HEK293 (cell line): ENCODE measurements at regions not wholly inside any gene's neighbourhood (a gene's known extent, or its start where the extent isn't known, plus 50 kb on each side); places are given as distances from the start of the nearest gene placed in this dataset.

Experiments
- CTCF ChIA-PET: fragments of 350-600 bp; formaldehyde crosslinking; extraction: SDS; loops from one replicate; lab custom pipeline; 2021; ENCODE audit warnings: antibody characterized with exemption; lab: Yijun Ruan, JAX
- POLR2A ChIA-PET: fragments of 300-600 bp; formaldehyde crosslinking; extraction: SDS; loops from one replicate; lab custom pipeline; 2020; ENCODE audit warnings: antibody characterized with exemption, inconsistent platforms; lab: Yijun Ruan, JAX
- H3K27ac ChIP-seq: fragments of 200-500 bp; sonication (Bioruptor generic); 2 replicates; pipeline ENCODE4 v1.5.1; 2014; ENCODE audit warnings: low read depth, low read length, control low read depth, inconsistent platforms; ENCODE audit errors: extremely low read depth
- H3K36me3 ChIP-seq, 2 experiments: fragments of 200-500 bp in 1 of 2; sonication (Bioruptor generic) in 1 of 2; 1 replicate in 1 of 2; 2 replicates in 1 of 2; pipeline ENCODE4 v1.5.1; 2014 to 2017; ENCODE audit warnings: inconsistent platforms in 2 of 2, low read length in 2 of 2; ENCODE audit not compliant: control insufficient read depth in 2 of 2, insufficient read depth in 1 of 2
- H3K4me1 ChIP-seq: fragments of 200-500 bp; sonication (Bioruptor generic); 2 replicates; pipeline ENCODE4 v1.5.1; 2014; ENCODE audit warnings: mild to moderate bottlenecking, low read length, inconsistent platforms; ENCODE audit not compliant: control insufficient read depth, insufficient read depth
- H3K4me3 ChIP-seq: 2 replicates; pipeline ENCODE4 v1.5.1; 2011; ENCODE audit warnings: low read depth, mild to moderate bottlenecking, control low read depth, low read length, moderate library complexity
- H3K9me3 ChIP-seq: fragments of 200-500 bp; sonication (Bioruptor generic); 2 replicates; pipeline ENCODE4 v1.5.1; 2014; ENCODE audit warnings: low read depth, low read length, inconsistent platforms; ENCODE audit not compliant: control insufficient read depth, insufficient read depth
- HOXC10 ChIP-seq: sonication (generic); formaldehyde crosslinking; IDR thresholded peaks from 2 replicates; pipeline ENCODE4 v1.8.1; 2023; ENCODE audit warnings: mild to moderate bottlenecking, missing genetic modification reagents
- KLF16 ChIP-seq: fragments of 450-650 bp; formaldehyde crosslinking; IDR thresholded peaks from 2 replicates; pipeline ENCODE4 v1.5.1; 2017; ENCODE audit warnings: missing biosample characterization, missing genetic modification characterization
- MEIS1 ChIP-seq: sonication (generic); formaldehyde crosslinking; IDR thresholded peaks from 2 replicates; pipeline ENCODE4 v1.8.1; 2022; ENCODE audit warnings: missing genetic modification reagents, mild to moderate bottlenecking, borderline replicate concordance
- SP3 ChIP-seq: fragments of 450-650 bp; formaldehyde crosslinking; IDR thresholded peaks from 2 replicates; pipeline ENCODE4 v1.5.1; 2016; ENCODE audit warnings: missing biosample characterization, missing genetic modification characterization
- SP7 ChIP-seq: fragments of 450-650 bp; formaldehyde crosslinking; IDR thresholded peaks from 2 replicates; pipeline ENCODE4 v1.5.1; 2016; ENCODE audit warnings: missing biosample characterization, missing genetic modification characterization
- TRIM28 ChIP-seq: IDR thresholded peaks from 2 replicates; pipeline ENCODE4 v1.6.1; 2011; ENCODE audit warnings: low read length, control low read depth, borderline replicate concordance
- ZFP41 ChIP-seq: fragments of 450-650 bp; formaldehyde crosslinking; IDR thresholded peaks from 2 replicates; pipeline ENCODE4 v1.5.1; 2016; ENCODE audit warnings: missing biosample characterization, missing genetic modification characterization, borderline replicate concordance
- ZNF146 ChIP-seq: fragments of 450-650 bp; formaldehyde crosslinking; IDR thresholded peaks from 2 replicates; pipeline ENCODE4 v1.5.1; 2016; ENCODE audit warnings: missing biosample characterization, missing genetic modification characterization
- ZNF155 ChIP-seq: fragments of 450-650 bp; formaldehyde crosslinking; IDR thresholded peaks from 2 replicates; pipeline ENCODE4 v1.5.1; 2016; ENCODE audit warnings: missing biosample characterization, missing genetic modification characterization
- ZNF274 ChIP-seq, 2 experiments: fragments of 200-500 bp in 1 of 2; fragments of 450-650 bp in 1 of 2; sonication (Bioruptor generic) in 1 of 2; formaldehyde crosslinking in 1 of 2; IDR thresholded peaks; 2 replicates each; pipeline versions ENCODE4 v1.5.1 to v1.6.1; 2014 to 2016; ENCODE audit warnings: borderline replicate concordance in 1 of 2, inconsistent platforms in 1 of 2, low read length in 1 of 2, missing biosample characterization in 1 of 2, missing genetic modification characterization in 1 of 2
- ZNF350 ChIP-seq: fragments of 450-650 bp; formaldehyde crosslinking; IDR thresholded peaks from 2 replicates; pipeline ENCODE4 v1.5.0; 2017; ENCODE audit warnings: missing biosample characterization, mild to moderate bottlenecking, missing genetic modification characterization
- ZNF585B ChIP-seq: fragments of 450-650 bp; formaldehyde crosslinking; IDR thresholded peaks from 2 replicates; pipeline ENCODE4 v1.5.1; 2016; ENCODE audit warnings: missing biosample characterization, missing genetic modification characterization
- ZNF621 ChIP-seq: fragments of 450-650 bp; formaldehyde crosslinking; IDR thresholded peaks from 2 replicates; pipeline ENCODE4 v1.5.1; 2017; ENCODE audit warnings: missing biosample characterization, missing genetic modification characterization
- ZNF670 ChIP-seq: fragments of 450-650 bp; formaldehyde crosslinking; IDR thresholded peaks from 2 replicates; pipeline ENCODE4 v1.5.1; 2016; ENCODE audit warnings: missing biosample characterization, missing genetic modification characterization, low read depth
- TF ChIP-seq, protein P1 (sequence below): fragments of 450-650 bp; formaldehyde crosslinking; conservative IDR thresholded peaks from 2 replicates; pipeline ENCODE4 v1.5.1; 2016; ENCODE audit warnings: low read depth, missing biosample characterization, missing genetic modification characterization
- TF ChIP-seq, protein P2 (sequence below): fragments of 450-650 bp; formaldehyde crosslinking; IDR thresholded peaks from 2 replicates; pipeline ENCODE4 v1.5.1; 2016; ENCODE audit warnings: missing biosample characterization, missing genetic modification characterization, borderline replicate concordance
- TF ChIP-seq, protein P3 (sequence below): fragments of 450-650 bp; formaldehyde crosslinking; IDR thresholded peaks from 2 replicates; pipeline ENCODE4 v1.5.1; 2016; ENCODE audit warnings: missing biosample characterization, missing genetic modification characterization
- TF ChIP-seq, protein P4 (sequence below): fragments of 450-650 bp; formaldehyde crosslinking; IDR thresholded peaks from 2 replicates; pipeline ENCODE4 v1.5.1; 2016; ENCODE audit warnings: missing biosample characterization, missing genetic modification characterization

DNA sequence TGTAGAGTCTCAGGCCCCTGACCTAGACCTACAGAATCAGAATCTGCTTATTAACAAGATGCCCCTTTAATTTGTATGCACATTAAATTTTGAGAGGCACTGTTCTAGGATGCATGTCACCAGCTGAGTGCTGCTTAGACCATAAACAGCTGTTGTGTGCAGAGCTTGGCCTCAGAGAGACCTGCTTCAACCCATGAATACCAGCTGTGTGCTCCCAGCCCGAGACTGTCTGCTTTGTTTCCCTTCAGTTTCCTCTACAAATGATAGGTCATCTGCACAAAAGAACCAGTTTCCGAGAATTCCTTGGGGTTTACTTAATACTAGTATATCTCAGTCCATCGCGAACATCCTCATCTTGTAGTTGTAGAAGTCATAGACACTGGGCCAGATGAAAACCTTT, 158.5 kb upstream of the PFN2 start:
- Histone ChIP-seq H3K27ac (no peak overlapping the region), H3K36me3 (no peaks in the 10 kb centered on the region), H3K4me3 (no peak overlapping the region), H3K4me1 (no peaks in the 10 kb centered on the region), H3K9me3 (no peaks in the 10 kb centered on the region)
- POLR2A ChIA-PET = no interaction called here
- CTCF ChIA-PET = no interaction called here
- TF ChIP-seq TRIM28 = no peak
- TF ChIP-seq ZNF274 (IDR thresholded peaks at IDR 0.05; ENCODE audit: low read length) = no peak
- no peak for TF ChIP-seq ZNF274 (tag by site-specific recombination; IDR thresholded peaks at IDR 0.05; ENCODE audit: borderline replicate concordance)
- TF ChIP-seq ZNF621 (tag by site-specific recombination) = no peak
- no peak for TF ChIP-seq SP3 (tag by site-specific recombination)
- TF ChIP-seq HOXC10 (CRISPR knock-in tag) = no peak
- no peak for TF ChIP-seq ZNF670 (tag by site-specific recombination)
- TF ChIP-seq MEIS1 (CRISPR knock-in tag) = no peak
- TF ChIP-seq, protein P1, sequence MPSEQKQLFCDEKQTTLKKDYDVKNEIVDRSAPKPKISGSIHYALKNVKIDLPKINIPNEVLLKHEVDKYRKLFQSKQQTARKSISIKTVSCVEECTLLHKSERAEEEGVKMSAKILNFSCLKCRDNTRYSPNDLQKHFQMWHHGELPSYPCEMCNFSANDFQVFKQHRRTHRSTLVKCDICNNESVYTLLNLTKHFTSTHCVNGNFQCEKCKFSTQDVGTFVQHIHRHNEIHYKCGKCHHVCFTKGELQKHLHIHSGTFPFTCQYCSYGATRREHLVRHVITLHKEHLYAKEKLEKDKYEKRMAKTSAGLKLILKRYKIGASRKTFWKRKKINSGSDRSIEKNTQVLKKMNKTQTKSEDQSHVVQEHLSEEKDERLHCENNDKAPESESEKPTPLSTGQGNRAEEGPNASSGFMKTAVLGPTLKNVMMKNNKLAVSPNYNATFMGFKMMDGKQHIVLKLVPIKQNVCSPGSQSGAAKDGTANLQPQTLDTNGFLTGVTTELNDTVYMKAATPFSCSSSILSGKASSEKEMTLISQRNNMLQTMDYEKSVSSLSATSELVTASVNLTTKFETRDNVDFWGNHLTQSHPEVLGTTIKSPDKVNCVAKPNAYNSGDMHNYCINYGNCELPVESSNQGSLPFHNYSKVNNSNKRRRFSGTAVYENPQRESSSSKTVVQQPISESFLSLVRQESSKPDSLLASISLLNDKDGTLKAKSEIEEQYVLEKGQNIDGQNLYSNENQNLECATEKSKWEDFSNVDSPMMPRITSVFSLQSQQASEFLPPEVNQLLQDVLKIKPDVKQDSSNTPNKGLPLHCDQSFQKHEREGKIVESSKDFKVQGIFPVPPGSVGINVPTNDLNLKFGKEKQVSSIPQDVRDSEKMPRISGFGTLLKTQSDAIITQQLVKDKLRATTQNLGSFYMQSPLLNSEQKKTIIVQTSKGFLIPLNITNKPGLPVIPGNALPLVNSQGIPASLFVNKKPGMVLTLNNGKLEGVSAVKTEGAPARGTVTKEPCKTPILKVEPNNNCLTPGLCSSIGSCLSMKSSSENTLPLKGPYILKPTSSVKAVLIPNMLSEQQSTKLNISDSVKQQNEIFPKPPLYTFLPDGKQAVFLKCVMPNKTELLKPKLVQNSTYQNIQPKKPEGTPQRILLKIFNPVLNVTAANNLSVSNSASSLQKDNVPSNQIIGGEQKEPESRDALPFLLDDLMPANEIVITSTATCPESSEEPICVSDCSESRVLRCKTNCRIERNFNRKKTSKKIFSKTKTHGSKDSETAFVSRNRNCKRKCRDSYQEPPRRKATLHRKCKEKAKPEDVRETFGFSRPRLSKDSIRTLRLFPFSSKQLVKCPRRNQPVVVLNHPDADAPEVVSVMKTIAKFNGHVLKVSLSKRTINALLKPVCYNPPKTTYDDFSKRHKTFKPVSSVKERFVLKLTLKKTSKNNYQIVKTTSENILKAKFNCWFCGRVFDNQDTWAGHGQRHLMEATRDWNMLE (tag by site-specific recombination) = no peak
- TF ChIP-seq ZNF155 (tag by site-specific recombination) = no peak

DNA sequence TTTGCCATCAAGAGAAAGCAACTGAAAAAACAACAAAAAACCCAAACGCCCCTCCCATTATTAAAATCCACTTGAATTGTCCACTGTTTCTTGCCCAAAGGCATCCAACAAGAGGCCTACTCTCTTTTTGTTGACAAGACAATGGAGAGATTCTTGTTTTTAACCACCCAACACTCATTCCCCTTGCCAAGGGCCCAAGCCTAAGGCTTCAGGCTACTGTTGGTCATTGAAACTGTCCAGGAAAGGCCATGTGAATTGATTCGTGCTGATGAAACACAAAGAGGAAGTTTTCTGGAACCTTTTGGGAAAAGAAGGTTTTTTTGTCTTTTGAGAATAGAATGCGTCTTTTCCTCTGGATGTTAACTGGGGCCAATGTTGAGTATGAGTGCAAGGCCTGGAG, 157.4 kb upstream of the PFN2 start:
- H3K4me3 ChIP-seq = no peak overlapping the region
- H3K36me3 ChIP-seq = no peaks in the 10 kb centered on the region
- TF ChIP-seq, protein P2, sequence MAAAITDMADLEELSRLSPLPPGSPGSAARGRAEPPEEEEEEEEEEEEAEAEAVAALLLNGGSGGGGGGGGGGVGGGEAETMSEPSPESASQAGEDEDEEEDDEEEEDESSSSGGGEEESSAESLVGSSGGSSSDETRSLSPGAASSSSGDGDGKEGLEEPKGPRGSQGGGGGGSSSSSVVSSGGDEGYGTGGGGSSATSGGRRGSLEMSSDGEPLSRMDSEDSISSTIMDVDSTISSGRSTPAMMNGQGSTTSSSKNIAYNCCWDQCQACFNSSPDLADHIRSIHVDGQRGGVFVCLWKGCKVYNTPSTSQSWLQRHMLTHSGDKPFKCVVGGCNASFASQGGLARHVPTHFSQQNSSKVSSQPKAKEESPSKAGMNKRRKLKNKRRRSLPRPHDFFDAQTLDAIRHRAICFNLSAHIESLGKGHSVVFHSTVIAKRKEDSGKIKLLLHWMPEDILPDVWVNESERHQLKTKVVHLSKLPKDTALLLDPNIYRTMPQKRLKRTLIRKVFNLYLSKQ (tag by site-specific recombination) = no peak
- no peak for TF ChIP-seq ZNF350
- TF ChIP-seq SP7 (tag by site-specific recombination) = no peak
- TF ChIP-seq KLF16 = no peak
- TF ChIP-seq, protein P3, sequence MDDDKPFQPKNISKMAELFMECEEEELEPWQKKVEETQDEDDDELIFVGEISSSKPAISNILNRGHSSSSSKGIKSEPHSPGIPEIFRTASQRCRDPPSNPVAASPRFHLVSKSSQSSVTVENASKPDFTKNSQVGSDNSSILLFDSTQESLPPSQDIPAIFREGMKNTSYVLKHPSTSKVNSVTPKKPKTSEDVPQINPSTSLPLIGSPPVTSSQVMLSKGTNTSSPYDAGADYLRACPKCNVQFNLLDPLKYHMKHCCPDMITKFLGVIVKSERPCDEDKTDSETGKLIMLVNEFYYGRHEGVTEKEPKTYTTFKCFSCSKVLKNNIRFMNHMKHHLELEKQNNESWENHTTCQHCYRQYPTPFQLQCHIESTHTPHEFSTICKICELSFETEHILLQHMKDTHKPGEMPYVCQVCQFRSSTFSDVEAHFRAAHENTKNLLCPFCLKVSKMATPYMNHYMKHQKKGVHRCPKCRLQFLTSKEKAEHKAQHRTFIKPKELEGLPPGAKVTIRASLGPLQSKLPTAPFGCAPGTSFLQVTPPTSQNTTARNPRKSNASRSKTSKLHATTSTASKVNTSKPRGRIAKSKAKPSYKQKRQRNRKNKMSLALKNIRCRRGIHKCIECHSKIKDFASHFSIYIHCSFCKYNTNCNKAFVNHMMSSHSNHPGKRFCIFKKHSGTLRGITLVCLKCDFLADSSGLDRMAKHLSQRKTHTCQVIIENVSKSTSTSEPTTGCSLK (tag by site-specific recombination) = no peak
- no peak for TF ChIP-seq ZFP41
- no peak for TF ChIP-seq ZNF146
- TF ChIP-seq, protein P4, sequence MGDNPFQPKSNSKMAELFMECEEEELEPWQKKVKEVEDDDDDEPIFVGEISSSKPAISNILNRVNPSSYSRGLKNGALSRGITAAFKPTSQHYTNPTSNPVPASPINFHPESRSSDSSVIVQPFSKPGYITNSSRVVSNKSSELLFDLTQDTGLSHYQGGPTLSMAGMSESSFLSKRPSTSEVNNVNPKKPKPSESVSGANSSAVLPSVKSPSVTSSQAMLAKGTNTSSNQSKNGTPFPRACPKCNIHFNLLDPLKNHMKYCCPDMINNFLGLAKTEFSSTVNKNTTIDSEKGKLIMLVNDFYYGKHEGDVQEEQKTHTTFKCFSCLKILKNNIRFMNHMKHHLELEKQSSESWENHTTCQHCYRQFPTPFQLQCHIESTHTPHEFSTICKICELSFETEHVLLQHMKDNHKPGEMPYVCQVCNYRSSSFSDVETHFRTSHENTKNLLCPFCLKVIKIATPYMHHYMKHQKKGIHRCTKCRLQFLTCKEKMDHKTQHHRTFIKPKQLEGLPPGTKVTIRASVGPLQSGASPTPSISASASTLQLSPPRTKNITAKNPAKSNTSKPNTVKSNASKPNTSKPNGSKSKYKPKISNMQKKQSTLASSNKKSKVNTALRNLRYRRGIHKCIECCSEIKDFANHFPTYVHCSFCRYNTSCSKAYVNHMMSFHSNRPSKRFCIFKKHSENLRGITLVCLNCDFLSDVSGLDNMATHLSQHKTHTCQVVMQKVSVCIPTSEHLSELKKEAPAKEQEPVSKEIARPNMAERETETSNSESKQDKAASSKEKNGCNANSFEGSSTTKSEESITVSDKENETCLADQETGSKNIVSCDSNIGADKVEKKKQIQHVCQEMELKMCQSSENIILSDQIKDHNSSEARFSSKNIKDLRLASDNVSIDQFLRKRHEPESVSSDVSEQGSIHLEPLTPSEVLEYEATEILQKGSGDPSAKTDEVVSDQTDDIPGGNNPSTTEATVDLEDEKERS (tag by site-specific recombination) = no peak
- TF ChIP-seq ZNF585B (tag by site-specific recombination) = no peak
- ChIA-PET POLR2A (no interaction called here), CTCF (no interaction called here)
- H3K27ac ChIP-seq = no peak overlapping the region
- H3K9me3 ChIP-seq = no peaks in the 10 kb centered on the region
- H3K4me1 ChIP-seq = no peaks in the 10 kb centered on the region
